WTC11 (cell line): ENCODE measurements at regions not wholly inside any gene's neighbourhood (a gene's known extent, or its start where the extent isn't known, plus 50 kb on each side); places are given as distances from the start of the nearest gene placed in this dataset.

Source experiments
- ATAC-seq: fragments of 200-7000 bp; cut with Tn5 transposase; 2 replicates; pipeline ENCODE4 v1.10.0; 2021; ENCODE audit warnings: mild to moderate bottlenecking, moderate library complexity
- CTCF ChIA-PET: fragments of 300-600 bp; sonication (Branson Sonifier 250); formaldehyde crosslinking; loops from one replicate; lab custom pipeline; 2021; ENCODE audit warnings: antibody characterized with exemption; lab: Charles Lee
- POLR2A ChIA-PET: fragments of 350-600 bp; sonication (Branson Sonifier 250); formaldehyde crosslinking; loops from one replicate; lab custom pipeline; 2021; ENCODE audit warnings: antibody characterized with exemption; lab: Charles Lee
- DNase-seq: peaks from one replicate; pipeline ENCODE4 v3.0.0; 2021; ENCODE audit warnings: low spot score
- H3K27ac Mint-ChIP-seq: 2 replicates; pipeline ENCODE4 v1.8.0; 2021; ENCODE audit warnings: mixed read lengths
- H3K27me3 Mint-ChIP-seq: 2 replicates; pipeline ENCODE4 v1.8.0; 2021; ENCODE audit warnings: low read depth, mild to moderate bottlenecking, moderate library complexity, mixed read lengths
- H3K36me3 Mint-ChIP-seq: 2 replicates; pipeline ENCODE4 v1.8.0; 2021; ENCODE audit warnings: mixed read lengths
- H3K4me1 Mint-ChIP-seq: 2 replicates; pipeline ENCODE4 v1.8.0; 2022; ENCODE audit warnings: mixed read lengths
- H3K4me3 Mint-ChIP-seq: 2 replicates; pipeline ENCODE4 v1.8.0; 2021; ENCODE audit warnings: mild to moderate bottlenecking, moderate library complexity, mixed read lengths
- H3K9me3 Mint-ChIP-seq: 2 replicates; pipeline ENCODE4 v1.8.0; 2021; ENCODE audit warnings: mixed read lengths
- GTF2I ChIP-seq: fragments of 250-450 bp; sonication (Bioruptor Pico); conservative IDR thresholded peaks from 2 replicates; pipeline ENCODE4 v1.4.0; 2021; ENCODE audit warnings: mild to moderate bottlenecking
- IRF2 ChIP-seq: sonication (generic); formaldehyde crosslinking; IDR thresholded peaks from 2 replicates; pipeline ENCODE4 v1.8.0; 2022; ENCODE audit warnings: low read depth, missing genetic modification reagents, borderline replicate concordance
- JAZF1 ChIP-seq: fragments of 250-450 bp; sonication (Bioruptor Pico); IDR thresholded peaks from 2 replicates; pipeline ENCODE4 v1.9.0; 2021; ENCODE audit warnings: moderate library complexity, mild to moderate bottlenecking, inconsistent platforms
- MLX ChIP-seq: sonication (generic); formaldehyde crosslinking; IDR thresholded peaks from 2 replicates; pipeline ENCODE4 v1.8.1; 2023; ENCODE audit warnings: mild to moderate bottlenecking, missing genetic modification reagents, moderate library complexity
- MXD4 ChIP-seq: fragments of 250-450 bp; sonication (Bioruptor Pico); IDR thresholded peaks from 2 replicates; pipeline ENCODE4 v1.8.0; 2021; ENCODE audit warnings: mild to moderate bottlenecking, moderate library complexity, borderline replicate concordance
- ZNF219 ChIP-seq: sonication (generic); formaldehyde crosslinking; IDR thresholded peaks from 2 replicates; pipeline ENCODE4 v1.8.0; 2023; ENCODE audit warnings: missing genetic modification reagents, mild to moderate bottlenecking, borderline replicate concordance
- ZNF232 ChIP-seq: sonication (generic); formaldehyde crosslinking; IDR thresholded peaks from 2 replicates; pipeline ENCODE4 v1.8.0; 2022; ENCODE audit warnings: mild to moderate bottlenecking, missing genetic modification reagents
- ZNF532 ChIP-seq: fragments of 250-450 bp; sonication (Bioruptor Pico); IDR thresholded peaks from 2 replicates; pipeline ENCODE4 v1.9.0; 2021; ENCODE audit warnings: mild to moderate bottlenecking, borderline replicate concordance
- ZNF671 ChIP-seq: fragments of 250-450 bp; sonication (Bioruptor Pico); IDR thresholded peaks from 2 replicates; pipeline ENCODE4 v1.8.0; 2021; ENCODE audit warnings: mild to moderate bottlenecking
- TF ChIP-seq, protein P1 (sequence below): sonication (generic); formaldehyde crosslinking; conservative IDR thresholded peaks from 2 replicates; pipeline ENCODE4 v1.8.1; 2022; ENCODE audit warnings: mild to moderate bottlenecking, missing genetic modification reagents
- TF ChIP-seq, protein P2 (sequence below): sonication (generic); formaldehyde crosslinking; IDR thresholded peaks from 2 replicates; pipeline ENCODE4 v1.8.0; 2022; ENCODE audit warnings: mild to moderate bottlenecking, missing genetic modification reagents
- TF ChIP-seq, protein P3 (sequence below): fragments of 250-450 bp; sonication (Bioruptor Pico); conservative IDR thresholded peaks from 2 replicates; pipeline ENCODE4 v1.9.0; 2021; ENCODE audit warnings: mild to moderate bottlenecking
- TF ChIP-seq, protein P4 (sequence below): sonication (generic); formaldehyde crosslinking; IDR thresholded peaks from 2 replicates; pipeline ENCODE4 v1.8.0; 2023; ENCODE audit warnings: missing genetic modification reagents, mild to moderate bottlenecking, borderline replicate concordance

- TF ChIP-seq, protein P1, sequence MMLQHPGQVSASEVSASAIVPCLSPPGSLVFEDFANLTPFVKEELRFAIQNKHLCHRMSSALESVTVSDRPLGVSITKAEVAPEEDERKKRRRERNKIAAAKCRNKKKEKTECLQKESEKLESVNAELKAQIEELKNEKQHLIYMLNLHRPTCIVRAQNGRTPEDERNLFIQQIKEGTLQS = no peak
Observed at GRCh38 chr12:58819345-58819744, 101.0 kb downstream of the LRIG3 start (continued).

DNA sequence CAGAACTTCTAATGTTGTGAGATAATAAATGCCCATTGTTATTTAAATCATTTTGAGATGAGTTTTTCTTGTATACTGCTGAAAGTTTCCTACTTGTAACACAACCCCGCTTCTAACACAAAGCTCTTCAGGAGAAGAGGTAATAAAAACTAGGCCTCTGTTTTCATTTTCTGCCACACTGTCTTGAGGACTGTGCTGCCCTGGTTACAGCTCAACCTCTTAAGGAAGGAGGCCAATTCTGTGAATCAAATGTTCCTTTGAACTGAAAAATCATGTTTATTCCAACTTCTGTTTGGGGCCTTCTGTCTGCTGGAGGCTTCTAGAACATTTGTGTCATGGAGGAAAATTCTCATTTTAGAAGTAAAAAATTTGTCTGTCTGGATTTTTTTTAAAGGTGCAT lies 100.3 kb downstream of the LRIG3 start:
- TF ChIP-seq IRF2 (CRISPR knock-in tag) (no peak), ZNF219 (CRISPR knock-in tag) (no peak), ZNF671 (CRISPR knock-in tag) (no peak), ZNF532 (CRISPR knock-in tag) (no peak), GTF2I (CRISPR knock-in tag) (no peak), JAZF1 (CRISPR knock-in tag) (no peak), ZNF232 (no peak), MLX (CRISPR knock-in tag) (no peak), MXD4 (CRISPR knock-in tag) (no peak)
- TF ChIP-seq, protein P2, sequence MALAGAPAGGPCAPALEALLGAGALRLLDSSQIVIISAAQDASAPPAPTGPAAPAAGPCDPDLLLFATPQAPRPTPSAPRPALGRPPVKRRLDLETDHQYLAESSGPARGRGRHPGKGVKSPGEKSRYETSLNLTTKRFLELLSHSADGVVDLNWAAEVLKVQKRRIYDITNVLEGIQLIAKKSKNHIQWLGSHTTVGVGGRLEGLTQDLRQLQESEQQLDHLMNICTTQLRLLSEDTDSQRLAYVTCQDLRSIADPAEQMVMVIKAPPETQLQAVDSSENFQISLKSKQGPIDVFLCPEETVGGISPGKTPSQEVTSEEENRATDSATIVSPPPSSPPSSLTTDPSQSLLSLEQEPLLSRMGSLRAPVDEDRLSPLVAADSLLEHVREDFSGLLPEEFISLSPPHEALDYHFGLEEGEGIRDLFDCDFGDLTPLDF (CRISPR knock-in tag) = no peak
- TF ChIP-seq, protein P3, sequence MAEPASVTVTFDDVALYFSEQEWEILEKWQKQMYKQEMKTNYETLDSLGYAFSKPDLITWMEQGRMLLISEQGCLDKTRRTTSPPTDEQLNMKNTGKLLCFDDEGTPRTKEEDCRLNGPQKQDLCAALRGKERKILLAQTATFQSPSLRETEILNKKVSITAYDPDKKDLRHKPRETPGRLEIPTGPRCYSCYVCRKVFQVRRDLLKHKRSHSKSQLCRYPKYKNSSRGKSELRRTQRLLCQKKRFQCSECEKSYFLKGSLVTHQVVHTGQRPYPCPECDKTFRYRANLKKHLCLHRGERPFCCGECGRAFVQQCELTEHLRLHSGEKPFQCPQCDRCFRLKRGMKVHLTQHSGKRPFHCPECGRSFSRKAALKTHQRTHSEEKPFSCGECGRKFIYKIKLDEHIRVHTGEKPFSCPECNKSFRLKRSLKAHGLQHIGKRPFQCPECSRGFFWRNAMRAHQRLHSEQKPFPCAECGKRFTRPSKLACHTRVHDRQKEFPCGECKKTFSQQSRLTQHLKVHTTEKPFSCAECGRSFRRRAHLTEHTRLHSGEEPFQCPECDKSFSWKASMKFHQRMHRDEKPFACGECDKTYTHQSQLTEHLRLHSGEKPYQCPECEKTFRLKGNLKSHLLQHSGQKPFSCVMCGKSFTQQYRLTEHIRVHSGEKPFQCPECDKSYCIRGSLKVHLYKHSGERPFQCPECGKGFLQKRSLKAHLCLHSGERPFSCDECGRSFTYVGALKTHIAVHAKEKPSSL (CRISPR knock-in tag) = no peak
- TF ChIP-seq, protein P4, sequence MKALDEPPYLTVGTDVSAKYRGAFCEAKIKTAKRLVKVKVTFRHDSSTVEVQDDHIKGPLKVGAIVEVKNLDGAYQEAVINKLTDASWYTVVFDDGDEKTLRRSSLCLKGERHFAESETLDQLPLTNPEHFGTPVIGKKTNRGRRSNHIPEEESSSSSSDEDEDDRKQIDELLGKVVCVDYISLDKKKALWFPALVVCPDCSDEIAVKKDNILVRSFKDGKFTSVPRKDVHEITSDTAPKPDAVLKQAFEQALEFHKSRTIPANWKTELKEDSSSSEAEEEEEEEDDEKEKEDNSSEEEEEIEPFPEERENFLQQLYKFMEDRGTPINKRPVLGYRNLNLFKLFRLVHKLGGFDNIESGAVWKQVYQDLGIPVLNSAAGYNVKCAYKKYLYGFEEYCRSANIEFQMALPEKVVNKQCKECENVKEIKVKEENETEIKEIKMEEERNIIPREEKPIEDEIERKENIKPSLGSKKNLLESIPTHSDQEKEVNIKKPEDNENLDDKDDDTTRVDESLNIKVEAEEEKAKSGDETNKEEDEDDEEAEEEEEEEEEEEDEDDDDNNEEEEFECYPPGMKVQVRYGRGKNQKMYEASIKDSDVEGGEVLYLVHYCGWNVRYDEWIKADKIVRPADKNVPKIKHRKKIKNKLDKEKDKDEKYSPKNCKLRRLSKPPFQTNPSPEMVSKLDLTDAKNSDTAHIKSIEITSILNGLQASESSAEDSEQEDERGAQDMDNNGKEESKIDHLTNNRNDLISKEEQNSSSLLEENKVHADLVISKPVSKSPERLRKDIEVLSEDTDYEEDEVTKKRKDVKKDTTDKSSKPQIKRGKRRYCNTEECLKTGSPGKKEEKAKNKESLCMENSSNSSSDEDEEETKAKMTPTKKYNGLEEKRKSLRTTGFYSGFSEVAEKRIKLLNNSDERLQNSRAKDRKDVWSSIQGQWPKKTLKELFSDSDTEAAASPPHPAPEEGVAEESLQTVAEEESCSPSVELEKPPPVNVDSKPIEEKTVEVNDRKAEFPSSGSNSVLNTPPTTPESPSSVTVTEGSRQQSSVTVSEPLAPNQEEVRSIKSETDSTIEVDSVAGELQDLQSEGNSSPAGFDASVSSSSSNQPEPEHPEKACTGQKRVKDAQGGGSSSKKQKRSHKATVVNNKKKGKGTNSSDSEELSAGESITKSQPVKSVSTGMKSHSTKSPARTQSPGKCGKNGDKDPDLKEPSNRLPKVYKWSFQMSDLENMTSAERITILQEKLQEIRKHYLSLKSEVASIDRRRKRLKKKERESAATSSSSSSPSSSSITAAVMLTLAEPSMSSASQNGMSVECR (CRISPR knock-in tag) = no peak
- TF ChIP-seq, all 79 proteins: peak for 0
- CTCF ChIA-PET = interaction anchor here (0.7 to 2.5 kb wide), 9 partner anchors 11 to 837 kb away, joined by 3 to 27 read pairs (median 3); no protein-coding TSS in a partner anchor
- no peak overlapping the region for H3K4me3 Mint-ChIP-seq

More for the DNA sequence above, 100.3 kb downstream of the LRIG3 start:
- H3K4me1 Mint-ChIP-seq = peaks cover 11% of the 10 kb centered on the region
- POLR2A ChIA-PET = interaction anchor here (1.5 kb wide), 1 partner anchor 15 kb away, joined by 4 read pairs; no protein-coding TSS in a partner anchor
- no peak overlapping the region for H3K27ac Mint-ChIP-seq
- DNase-seq = no peak
- no peak for ATAC-seq
- H3K9me3 Mint-ChIP-seq = no peaks in the 10 kb centered on the region
- H3K36me3 Mint-ChIP-seq = no peaks in the 10 kb centered on the region
- no peaks in the 10 kb centered on the region for H3K27me3 Mint-ChIP-seq
